Peyer's patch (tissue), 4 donors: ENCODE measurements at regions not wholly inside any gene's neighbourhood (a gene's known extent, or its start where the extent isn't known, plus 50 kb on each side); places are given as distances from the start of the nearest gene placed in this dataset.

Experiments
- CTCF ChIP-seq, 6 experiments: fragments of 450-650 bp in 4 of 6; fragments of 200-600 bp in 2 of 6; sonication (generic) in 1 of 6; IDR thresholded peaks; one replicate each; pipeline ENCODE4 v1.5.1; 2017 to 2019; ENCODE audit warnings: antibody characterized with exemption in 6 of 6, mild to moderate bottlenecking in 3 of 6, moderate library complexity in 1 of 6
- POLR2A ChIP-seq, 2 donors: fragments of 450-650 bp; IDR thresholded peaks; one replicate each; pipeline ENCODE4 v1.5.1; 2017; ENCODE audit warnings: antibody characterized with exemption in 2 of 2, mild to moderate bottlenecking in 2 of 2, moderate library complexity in 2 of 2

GRCh38 chr20:60096166-60096565 lies 137.9 kb downstream of the CDH26 start:
- TF ChIP-seq POLR2A (IDR thresholded peaks at IDR 0.05) (no peak), CTCF (IDR thresholded peaks at IDR 0.05) (no peak)
